Loucy (cell line): ENCODE measurements at regions not wholly inside any gene's neighbourhood (a gene's known extent, or its start where the extent isn't known, plus 50 kb on each side); places are given as distances from the start of the nearest gene placed in this dataset.

Experiments used
- CTCF ChIP-seq: fragments of 200-600 bp; sonication (generic); conservative IDR thresholded peaks from 2 replicates; pipeline ENCODE4 v1.5.1; 2014; ENCODE audit warnings: mild to moderate bottlenecking, antibody characterized with exemption, low read length
- EZH2phosphoT487 ChIP-seq: fragments of 200-600 bp; IDR thresholded peaks from 2 replicates; pipeline ENCODE4 v1.6.1; 2018; ENCODE audit warnings: antibody characterized with exemption, mild to moderate bottlenecking, moderate library complexity, borderline replicate concordance

GRCh38 chr11:70901951-70902521, 350.3 kb downstream of the SHANK2 start:
- TF ChIP-seq CTCF (no peak), EZH2phosphoT487 (no peak)
